Calu3 (cell line): ENCODE measurements at regions not wholly inside any gene's neighbourhood (a gene's known extent, or its start where the extent isn't known, plus 50 kb on each side); places are given as distances from the start of the nearest gene placed in this dataset.

ENCODE experiments used
- BruUV-seq: library from RNA; stranded (reverse); fragments of 400-500 nt; replicated peaks from 2 replicates; lab custom pipeline; 2021; lab: Mats Ljungman, UMichigan
- CTCF ChIA-PET: fragments of 300-600 bp; sonication (Branson Sonifier 250); formaldehyde crosslinking; loops from one replicate; lab custom pipeline; 2022; ENCODE audit warnings: antibody characterized with exemption; lab: Charles Lee
- DNase-seq: peaks from one replicate; pipeline ENCODE4 v3.0.0; 2022
- H3K27ac Mint-ChIP-seq: one replicate; pipeline ENCODE4 v1.8.0; 2022; ENCODE audit warnings: mixed read lengths; ENCODE audit not compliant: unreplicated experiment
- H3K27me3 Mint-ChIP-seq: one replicate; pipeline ENCODE4 v1.8.0; 2022; ENCODE audit warnings: mixed read lengths; ENCODE audit not compliant: unreplicated experiment
- H3K36me3 Mint-ChIP-seq: one replicate; pipeline ENCODE4 v1.8.0; 2022; ENCODE audit warnings: mild to moderate bottlenecking, moderate library complexity, mixed read lengths; ENCODE audit not compliant: insufficient read depth, unreplicated experiment
- H3K4me1 Mint-ChIP-seq: one replicate; pipeline ENCODE4 v1.8.0; 2022; ENCODE audit warnings: mild to moderate bottlenecking, low read depth, mixed read lengths; ENCODE audit not compliant: unreplicated experiment
- H3K4me3 Mint-ChIP-seq: one replicate; pipeline ENCODE4 v1.8.0; 2022; ENCODE audit warnings: mild to moderate bottlenecking, low read depth, moderate library complexity, mixed read lengths; ENCODE audit not compliant: unreplicated experiment
- H3K9me3 Mint-ChIP-seq: one replicate; pipeline ENCODE4 v1.8.0; 2022; ENCODE audit warnings: low read depth, mixed read lengths; ENCODE audit not compliant: unreplicated experiment
- CTCF ChIP-seq: fragments of 200-600 bp; IDR thresholded peaks from one replicate; pipeline ENCODE4 v1.8.0; 2022; ENCODE audit warnings: antibody characterized with exemption; ENCODE audit not compliant: unreplicated experiment
- intact Hi-C: fragments of 100-400 bp; cut with micrococcal nuclease; formaldehyde crosslinking; loops from one replicate; pipeline ENCODE4 v1.10.0; 2022; ENCODE audit not compliant: unreplicated experiment

- Mint-ChIP-seq H3K4me3 (no peak overlapping the region), H3K36me3 (no peaks in the 10 kb centered on the region), H3K9me3 (no peaks in the 10 kb centered on the region), H3K27me3 (no peaks in the 10 kb centered on the region), H3K4me1 (peaks cover 37% of the 10 kb centered on the region), H3K27ac (no peak overlapping the region)
- CTCF ChIA-PET = interaction anchor here (1.0 kb wide), 1 partner anchor 9 kb away, joined by 3 read pairs; no protein-coding TSS in a partner anchor
- no peak for TF ChIP-seq CTCF
- DNase-seq = no peak
- intact Hi-C loops = loop anchor here (2.0 to 10.0 kb wide), 3 partner anchors 60 to 177 kb away; no protein-coding TSS in a partner anchor
- BruUV-seq = no TSS peak
Observed at GRCh38 chr4:123477711-123478209, 81.2 kb downstream of the SPRY1 start.

- TF ChIP-seq CTCF = no peak
- Mint-ChIP-seq H3K4me3 (peak overlapping the region; percentile 30), H3K27ac (peak overlapping the region; percentile 82), H3K4me1 (peaks cover 37% of the 10 kb centered on the region), H3K9me3 (no peaks in the 10 kb centered on the region), H3K27me3 (no peaks in the 10 kb centered on the region), H3K36me3 (no peaks in the 10 kb centered on the region)
- CTCF ChIA-PET = interaction anchor here (0.6 to 1.4 kb wide), 5 partner anchors 10 to 80 kb away, joined by 3 to 5 read pairs (median 3); no protein-coding TSS in a partner anchor
- no TSS peak for BruUV-seq
- intact Hi-C loops = loop anchor here (2.0 to 10.0 kb wide), 3 partner anchors 62 to 176 kb away; no protein-coding TSS in a partner anchor
- peak; percentile 84 for DNase-seq
Observed at GRCh38 chr4:123478859-123479345, 82.3 kb downstream of the SPRY1 start.

- no TSS peak for BruUV-seq
- Mint-ChIP-seq H3K27me3 (no peaks in the 10 kb centered on the region), H3K36me3 (no peaks in the 10 kb centered on the region), H3K9me3 (no peaks in the 10 kb centered on the region), H3K4me1 (peaks cover 37% of the 10 kb centered on the region), H3K27ac (peak overlapping the region; percentile 82), H3K4me3 (no peak overlapping the region)
- CTCF ChIA-PET = interaction anchor here (0.6 kb wide), 1 partner anchor 769 kb away, joined by 3 read pairs; no protein-coding TSS in a partner anchor
- no peak for TF ChIP-seq CTCF
- intact Hi-C loops = loop anchor here (2.0 to 10.0 kb wide), 3 partner anchors 63 to 175 kb away; no protein-coding TSS in a partner anchor
- DNase-seq = peak; percentile 28
Observed at GRCh38 chr4:123479944-123480343, 83.3 kb downstream of the SPRY1 start.

- no peak for DNase-seq
- TF ChIP-seq CTCF = no peak
- Mint-ChIP-seq H3K36me3 (no peaks in the 10 kb centered on the region), H3K4me1 (peaks cover 37% of the 10 kb centered on the region), H3K27me3 (no peaks in the 10 kb centered on the region), H3K27ac (no peak overlapping the region), H3K9me3 (no peaks in the 10 kb centered on the region), H3K4me3 (no peak overlapping the region)
- CTCF ChIA-PET = no interaction called here
- no TSS peak for BruUV-seq
- intact Hi-C loops = no loop called here
Observed at GRCh38 chr4:123480706-123481418, 84.3 kb downstream of the SPRY1 start.
